Skeletal muscle cell (primary cell): ENCODE measurements at regions not wholly inside any gene's neighbourhood (a gene's known extent, or its start where the extent isn't known, plus 50 kb on each side); places are given as distances from the start of the nearest gene placed in this dataset.

ENCODE experiments used
- DNase-seq: peaks from one replicate; pipeline ENCODE4 v3.0.0-alpha.2; 2010; ENCODE audit warnings: low read depth
- H3K4me3 ChIP-seq: 2 replicates; pipeline ENCODE4 v1.5.1; 2011; ENCODE audit warnings: low read depth, mild to moderate bottlenecking, control low read depth, low read length, moderate library complexity

DNA sequence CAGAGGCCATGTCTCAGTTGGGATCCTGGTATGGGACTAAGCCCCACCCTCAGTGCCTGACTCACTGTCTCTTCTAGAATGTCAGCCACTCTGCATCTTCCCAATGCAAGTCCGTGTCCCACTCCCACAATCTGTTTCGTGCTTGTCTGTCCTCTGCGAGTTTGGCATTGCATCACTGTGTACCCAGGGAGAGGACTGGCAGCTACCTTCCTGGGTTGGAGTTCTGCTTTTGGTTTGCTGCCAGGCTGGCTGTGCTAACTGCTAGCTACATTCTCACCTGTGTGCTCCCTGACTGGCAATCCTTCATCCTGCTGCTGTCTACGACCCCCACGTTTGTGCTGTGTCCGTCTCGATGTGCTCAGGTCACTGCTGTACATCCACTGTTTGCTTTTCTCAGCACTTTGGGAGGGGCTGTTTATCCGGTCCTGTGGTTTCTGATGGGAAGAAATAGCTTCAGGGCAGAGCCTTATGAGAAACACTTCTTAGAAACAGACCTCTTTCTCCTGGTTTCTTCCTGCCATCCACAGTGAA is 56.0 kb upstream of the GLI3 start:
- no peak for DNase-seq
- H3K4me3 ChIP-seq, result no peak overlapping the region

DNA sequence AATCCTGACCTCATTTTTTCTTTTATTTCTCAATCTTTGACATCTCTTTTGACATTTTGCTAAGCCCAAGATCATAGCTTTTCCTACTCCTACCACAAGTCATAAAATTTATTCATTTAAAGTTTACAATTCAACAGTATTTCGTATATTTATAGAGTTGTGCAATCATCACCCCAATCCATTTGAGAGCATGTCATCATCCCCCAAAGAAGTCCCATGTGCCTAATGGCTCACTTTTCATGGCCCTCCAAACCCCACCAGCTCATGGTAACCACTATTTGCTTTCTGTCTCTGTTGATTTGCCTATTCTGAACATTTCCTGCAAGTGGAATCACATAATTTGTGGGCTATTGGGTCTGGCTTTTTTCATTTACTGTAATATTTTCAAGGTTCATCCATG is 52.5 kb upstream of the GLI3 start:
- no peak overlapping the region for H3K4me3 ChIP-seq
- DNase-seq, result no peak
